Heart left ventricle (tissue), 13 donors: ENCODE measurements at regions not wholly inside any gene's neighbourhood (a gene's known extent, or its start where the extent isn't known, plus 50 kb on each side); places are given as distances from the start of the nearest gene placed in this dataset.

Experiments
- POLR2A ChIP-seq, 2 donors: fragments of 450-650 bp; IDR thresholded peaks; one replicate each; pipeline ENCODE4 v1.6.1; 2017; ENCODE audit warnings: antibody characterized with exemption in 2 of 2, mild to moderate bottlenecking in 2 of 2, moderate library complexity in 2 of 2
- TF ChIP-seq, protein P1 (sequence below), 12 donors: fragments of 200-600 bp; sonication (generic) in 4 of 12; IDR thresholded peaks; one replicate each; pipeline versions ENCODE4 v1.5.0 to v1.8.0; 2018 to 2022; ENCODE audit warnings: antibody characterized with exemption in 12 of 12, mild to moderate bottlenecking in 5 of 12
- donor health status: ischemic (EF 13 %, LVEDD 7.1; RV severe dilation, severe dysfunction).
- donor health status: DM: no; HTN: yes; CAD: no.
- donor health status: DM: no; HTN: no; CAD: no.
- donor health status: ischemic (EF 25% LVEDD 6.9; RV normal size, moderate dysfunction).
- donor health status: ischemic (EF 25% LVEDD 5.7; RV mildly dilated, moderate dysfunction).
- donor health status: ischemic (EF 35%, LVEDD 5.7; RV mildly dilated, moderate dysfunction).
- donor health status: nonischemic (EF 11% LVEDD 7.7; RV severe dilation, severe dysfunction).
- donor health status: DM: yes; HTN: yes; CAD: no.
- donor health status: PGD.
- donor health status: ischemic (EF 29% LVEDD 5.4; RV normal size, mild dysfunction).
- donor health status: nonischemic (EF 23%, LVEDD 6.1; RV moderate dilation, normal function).

GRCh38 chr3:194967151-194968117, 281.8 kb downstream of the FAM43A start:
- TF ChIP-seq, protein P1, sequence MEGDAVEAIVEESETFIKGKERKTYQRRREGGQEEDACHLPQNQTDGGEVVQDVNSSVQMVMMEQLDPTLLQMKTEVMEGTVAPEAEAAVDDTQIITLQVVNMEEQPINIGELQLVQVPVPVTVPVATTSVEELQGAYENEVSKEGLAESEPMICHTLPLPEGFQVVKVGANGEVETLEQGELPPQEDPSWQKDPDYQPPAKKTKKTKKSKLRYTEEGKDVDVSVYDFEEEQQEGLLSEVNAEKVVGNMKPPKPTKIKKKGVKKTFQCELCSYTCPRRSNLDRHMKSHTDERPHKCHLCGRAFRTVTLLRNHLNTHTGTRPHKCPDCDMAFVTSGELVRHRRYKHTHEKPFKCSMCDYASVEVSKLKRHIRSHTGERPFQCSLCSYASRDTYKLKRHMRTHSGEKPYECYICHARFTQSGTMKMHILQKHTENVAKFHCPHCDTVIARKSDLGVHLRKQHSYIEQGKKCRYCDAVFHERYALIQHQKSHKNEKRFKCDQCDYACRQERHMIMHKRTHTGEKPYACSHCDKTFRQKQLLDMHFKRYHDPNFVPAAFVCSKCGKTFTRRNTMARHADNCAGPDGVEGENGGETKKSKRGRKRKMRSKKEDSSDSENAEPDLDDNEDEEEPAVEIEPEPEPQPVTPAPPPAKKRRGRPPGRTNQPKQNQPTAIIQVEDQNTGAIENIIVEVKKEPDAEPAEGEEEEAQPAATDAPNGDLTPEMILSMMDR (IDR thresholded peaks at IDR 0.05), result peak in 1 of 12 donors; percentile 8
- no peak for TF ChIP-seq POLR2A (IDR thresholded peaks at IDR 0.05)
